ENCODE measurements at regions not wholly inside any gene's neighbourhood (a gene's known extent, or its start where the extent isn't known, plus 50 kb on each side); places are given as distances from the start of the nearest gene placed in this dataset.

DNA sequence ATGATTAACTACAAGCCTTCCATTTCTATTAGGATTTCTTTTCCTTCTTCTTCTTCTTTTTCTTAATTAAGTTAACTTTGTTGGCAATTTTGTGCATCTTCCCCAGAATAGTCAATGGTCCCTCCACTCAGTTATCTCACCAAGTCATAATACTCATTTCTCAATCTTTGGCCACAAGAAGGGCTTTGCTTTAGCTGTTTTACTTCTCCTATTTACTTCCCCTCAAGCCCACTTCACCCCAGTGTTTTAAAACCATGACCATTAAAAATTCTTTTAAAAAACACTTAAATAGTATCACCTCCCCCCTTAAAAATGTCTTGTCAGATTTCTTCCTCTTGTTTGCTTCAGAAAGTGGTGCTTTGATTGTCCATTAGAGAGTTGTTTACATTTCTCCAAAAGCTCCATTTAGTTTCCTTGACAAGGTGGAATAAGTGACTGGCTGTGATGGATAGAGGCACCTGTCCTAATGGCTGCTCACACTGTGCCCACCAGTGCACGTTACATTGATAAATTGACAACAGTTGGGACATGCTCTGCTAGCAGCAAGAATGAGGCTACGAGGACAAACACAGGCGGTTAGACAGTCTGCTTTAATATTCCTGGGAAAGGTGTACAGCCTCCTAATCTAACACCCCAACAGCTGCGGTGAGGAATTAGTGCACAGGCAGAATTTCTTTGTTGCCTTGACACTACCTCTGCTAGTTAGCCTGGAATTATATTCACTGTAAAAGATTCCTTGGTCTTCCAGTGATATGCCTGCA, 354.7 kb downstream of the LMO4 start:
- TF ChIP-seq, protein P1, sequence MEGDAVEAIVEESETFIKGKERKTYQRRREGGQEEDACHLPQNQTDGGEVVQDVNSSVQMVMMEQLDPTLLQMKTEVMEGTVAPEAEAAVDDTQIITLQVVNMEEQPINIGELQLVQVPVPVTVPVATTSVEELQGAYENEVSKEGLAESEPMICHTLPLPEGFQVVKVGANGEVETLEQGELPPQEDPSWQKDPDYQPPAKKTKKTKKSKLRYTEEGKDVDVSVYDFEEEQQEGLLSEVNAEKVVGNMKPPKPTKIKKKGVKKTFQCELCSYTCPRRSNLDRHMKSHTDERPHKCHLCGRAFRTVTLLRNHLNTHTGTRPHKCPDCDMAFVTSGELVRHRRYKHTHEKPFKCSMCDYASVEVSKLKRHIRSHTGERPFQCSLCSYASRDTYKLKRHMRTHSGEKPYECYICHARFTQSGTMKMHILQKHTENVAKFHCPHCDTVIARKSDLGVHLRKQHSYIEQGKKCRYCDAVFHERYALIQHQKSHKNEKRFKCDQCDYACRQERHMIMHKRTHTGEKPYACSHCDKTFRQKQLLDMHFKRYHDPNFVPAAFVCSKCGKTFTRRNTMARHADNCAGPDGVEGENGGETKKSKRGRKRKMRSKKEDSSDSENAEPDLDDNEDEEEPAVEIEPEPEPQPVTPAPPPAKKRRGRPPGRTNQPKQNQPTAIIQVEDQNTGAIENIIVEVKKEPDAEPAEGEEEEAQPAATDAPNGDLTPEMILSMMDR (IDR thresholded peaks at IDR 0.05), result no peak
- Mint-ChIP-seq H3K27me3 (peaks cover 1% of the 10 kb centered on the region), H3K4me1 (ENCODE audit: low read depth) (no peaks in the 10 kb centered on the region), H3K4me3 (no peak overlapping the region), H3K9me3 (no peaks in the 10 kb centered on the region), H3K27ac (no peak overlapping the region), H3K36me3 (ENCODE audit: low read depth) (no peaks in the 10 kb centered on the region)
- intact Hi-C loops (cut with micrococcal nuclease), result no loop called here
- ChIA-PET CTCF (no interaction called here), POLR2A (interaction anchor here (0.6 kb wide), 1 partner anchor 64 kb away, joined by 3 read pairs; no protein-coding TSS in a partner anchor)
- no peak for ATAC-seq
- no peak for DNase-seq

DNA sequence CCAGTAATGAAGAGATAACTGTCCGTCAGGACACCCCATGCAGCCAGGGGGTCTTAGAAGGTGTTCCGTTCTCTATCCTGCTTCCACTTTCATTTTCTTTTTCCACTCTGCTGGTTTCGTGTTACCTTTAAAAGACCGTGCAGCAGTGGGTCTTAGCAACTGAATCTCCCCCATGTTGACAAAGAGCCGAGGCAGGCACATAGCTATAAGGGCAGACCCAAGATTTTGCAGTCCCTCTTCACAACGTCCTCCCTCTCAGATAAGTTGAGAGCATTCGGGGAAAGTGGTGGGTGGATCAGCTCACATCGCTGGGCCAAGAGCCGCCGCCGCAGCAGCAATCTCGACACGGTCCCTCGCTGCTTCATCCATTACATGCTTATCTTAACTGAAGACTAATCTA, 355.5 kb downstream of the LMO4 start:
- Mint-ChIP-seq H3K27me3 (peaks cover 1% of the 10 kb centered on the region), H3K4me1 (ENCODE audit: low read depth) (no peaks in the 10 kb centered on the region), H3K27ac (peak overlapping the region; percentile 48), H3K9me3 (no peaks in the 10 kb centered on the region), H3K4me3 (peak overlapping the region; percentile 54), H3K36me3 (ENCODE audit: low read depth) (no peaks in the 10 kb centered on the region)
- no peak for DNase-seq
- TF ChIP-seq, protein P1 (IDR thresholded peaks at IDR 0.05), result no peak
- ATAC-seq, result no peak
- intact Hi-C loops (cut with micrococcal nuclease), result no loop called here
- CTCF ChIA-PET, result no interaction called here
- POLR2A ChIA-PET, result interaction anchor here (0.6 kb wide), 1 partner anchor 63 kb away, joined by 3 read pairs; no protein-coding TSS in a partner anchor

- H3K36me3 Mint-ChIP-seq (ENCODE audit: low read depth), result no peaks in the 10 kb centered on the region
- no peaks in the 10 kb centered on the region for H3K4me1 Mint-ChIP-seq (ENCODE audit: low read depth)
- no peak overlapping the region for H3K4me3 Mint-ChIP-seq
- ATAC-seq (no peak), DNase-seq (no peak)
- peaks cover 1% of the 10 kb centered on the region for H3K27me3 Mint-ChIP-seq
- H3K9me3 Mint-ChIP-seq, result no peaks in the 10 kb centered on the region
- ChIA-PET CTCF (no interaction called here), POLR2A (no interaction called here)
- intact Hi-C loops (cut with micrococcal nuclease), result no loop called here
- H3K27ac Mint-ChIP-seq, result no peak overlapping the region
- TF ChIP-seq, protein P1 (IDR thresholded peaks at IDR 0.05), result no peak
Observed at GRCh38 chr1:87684713-87685205, 356.1 kb downstream of the LMO4 start.

- POLR2A ChIA-PET, result no interaction called here
- no peak for ATAC-seq
- CTCF ChIA-PET, result no interaction called here
- Mint-ChIP-seq H3K27ac (no peak overlapping the region), H3K27me3 (peaks cover 1% of the 10 kb centered on the region), H3K36me3 (ENCODE audit: low read depth) (no peaks in the 10 kb centered on the region), H3K9me3 (no peaks in the 10 kb centered on the region), H3K4me1 (ENCODE audit: low read depth) (no peaks in the 10 kb centered on the region), H3K4me3 (no peak overlapping the region)
- intact Hi-C loops (cut with micrococcal nuclease), result no loop called here
- no peak for DNase-seq
- TF ChIP-seq, protein P1 (IDR thresholded peaks at IDR 0.05), result no peak
Observed at GRCh38 chr1:87685311-87686135, 356.8 kb downstream of the LMO4 start.

GRCh38 chr1:87686136-87686495, 357.4 kb downstream of the LMO4 start:
- peaks cover 3% of the 10 kb centered on the region for H3K27me3 Mint-ChIP-seq

More at GRCh38 chr1:87686136-87686495, 357.4 kb downstream of the LMO4 start:
- ChIA-PET POLR2A (no interaction called here), CTCF (no interaction called here)
- intact Hi-C loops (cut with micrococcal nuclease), result no loop called here
- DNase-seq, result no peak
- no peaks in the 10 kb centered on the region for H3K4me1 Mint-ChIP-seq (ENCODE audit: low read depth)
- ATAC-seq, result no peak
- no peak overlapping the region for H3K27ac Mint-ChIP-seq
- no peaks in the 10 kb centered on the region for H3K36me3 Mint-ChIP-seq (ENCODE audit: low read depth)
- no peak overlapping the region for H3K4me3 Mint-ChIP-seq
- TF ChIP-seq, protein P1 (IDR thresholded peaks at IDR 0.05), result no peak
- no peaks in the 10 kb centered on the region for H3K9me3 Mint-ChIP-seq

Data from activated CD8-positive, alpha-beta T cell treated with anti-CD3 and anti-CD28 coated beads for 36 hours (primary cell).